SK-N-SH (cell line): ENCODE measurements at regions not wholly inside any gene's neighbourhood (a gene's known extent, or its start where the extent isn't known, plus 50 kb on each side); places are given as distances from the start of the nearest gene placed in this dataset.

Experiments used
- CTCF ChIA-PET: fragments of 300-600, 350-600 bp; formaldehyde crosslinking; extraction: SDS; loops from one replicate; lab custom pipeline; 2021; lab: Yijun Ruan, JAX
- POLR2A ChIA-PET: fragments of 350-600 bp; sonication (Branson Sonifier 250); formaldehyde crosslinking; extraction: SDS; loops from one replicate; lab custom pipeline; 2020; ENCODE audit warnings: antibody characterized with exemption, inconsistent platforms; lab: Yijun Ruan, JAX
- DNase-seq: peaks from one replicate; pipeline ENCODE4 v3.0.0; 2012
- H2AFZ ChIP-seq: fragments of 200-600 bp; sonication (generic); 2 replicates; pipeline ENCODE4 v1.8.1; 2016; ENCODE audit warnings: antibody characterized with exemption, mild to moderate bottlenecking, low read depth
- H3F3A ChIP-seq: fragments of 200-600 bp; sonication (generic); replicated peaks from 2 replicates; pipeline ENCODE3; 2016; ENCODE audit warnings: antibody characterized with exemption, mild to moderate bottlenecking; ENCODE audit not compliant: insufficient read depth
- H3K27ac ChIP-seq, 2 experiments: fragments of 200-500 bp in 1 of 2; fragments of 200-600 bp in 1 of 2; sonication (Bioruptor generic) in 1 of 2; sonication (generic), shearing (Covaris generic) in 1 of 2; 2 replicates each; pipeline versions ENCODE4 v1.5.1 to v1.6.1; 2014 to 2016; ENCODE audit warnings: low read depth in 2 of 2, inconsistent platforms in 1 of 2, low read length in 1 of 2, mild to moderate bottlenecking in 1 of 2, mixed read lengths in 1 of 2
- H3K27me3 ChIP-seq: fragments of 200-600 bp; sonication (generic), shearing (Covaris generic); 2 replicates; pipeline ENCODE4 v1.6.1; 2016; ENCODE audit warnings: mixed run types; ENCODE audit not compliant: insufficient read depth
- H3K36me3 ChIP-seq, 2 experiments: fragments of 200-500 bp in 1 of 2; fragments of 200-600 bp in 1 of 2; sonication (Bioruptor generic) in 1 of 2; sonication (generic) in 1 of 2; replicated peaks in 1 of 2; 2 replicates each; pipeline versions ENCODE3 to v1.5.1; 2014 to 2016; ENCODE audit warnings: low read length in 1 of 2, mild to moderate bottlenecking in 1 of 2; ENCODE audit not compliant: insufficient read depth in 2 of 2, control insufficient read depth in 1 of 2
- H3K4me1 ChIP-seq, 2 experiments: fragments of 200-500 bp in 1 of 2; fragments of 200-600 bp in 1 of 2; sonication (Bioruptor generic) in 1 of 2; sonication (generic), shearing (Covaris generic) in 1 of 2; 2 replicates each; pipeline versions ENCODE4 v1.5.1 to v1.6.1; 2014 to 2016; ENCODE audit warnings: low read depth in 1 of 2, low read length in 1 of 2, mixed run types in 1 of 2; ENCODE audit not compliant: insufficient read depth in 2 of 2, control insufficient read depth in 1 of 2
- H3K4me2 ChIP-seq: fragments of 200-600 bp; sonication (generic), shearing (Covaris generic); 2 replicates; pipeline ENCODE4 v1.6.1; 2017; ENCODE audit warnings: mixed run types
- H3K4me3 ChIP-seq, 2 experiments: fragments of 200-500 bp in 1 of 2; fragments of 200-600 bp in 1 of 2; sonication (Bioruptor generic) in 1 of 2; sonication (generic), shearing (Covaris generic) in 1 of 2; 2 replicates each; pipeline versions ENCODE4 v1.5.1 to v1.8.1; 2014 to 2016; ENCODE audit warnings: low read depth in 2 of 2, inconsistent platforms in 1 of 2, low read length in 1 of 2, mild to moderate bottlenecking in 1 of 2, mixed read lengths in 1 of 2, moderate library complexity in 1 of 2
- H3K79me2 ChIP-seq: fragments of 200-600 bp; sonication (generic); 2 replicates; pipeline ENCODE4 v1.8.1; 2017; ENCODE audit warnings: mild to moderate bottlenecking; ENCODE audit not compliant: insufficient read depth
- H3K9ac ChIP-seq: fragments of 200-600 bp; sonication (generic); 2 replicates; pipeline ENCODE4 v1.6.1; 2017; ENCODE audit warnings: mixed run types
- H3K9me2 ChIP-seq: fragments of 200-600 bp; sonication (generic); 2 replicates; pipeline ENCODE4 v1.6.1; 2017; ENCODE audit warnings: mixed run types
- H3K9me3 ChIP-seq: fragments of 200-600 bp; sonication (generic); 2 replicates; pipeline ENCODE4 v1.6.1; 2017; ENCODE audit warnings: mixed run types, mild to moderate bottlenecking, moderate library complexity
- H4K20me1 ChIP-seq: fragments of 200-600 bp; sonication (generic); 2 replicates; pipeline ENCODE4 v1.6.1; 2017; ENCODE audit warnings: mild to moderate bottlenecking, mixed run types; ENCODE audit not compliant: insufficient read depth
- CTCF ChIP-seq: fragments of 200-600 bp; sonication (generic); IDR thresholded peaks from 2 replicates; pipeline ENCODE4 v1.6.1; 2017; ENCODE audit warnings: antibody characterized with exemption, mild to moderate bottlenecking, moderate library complexity
- ELF1 ChIP-seq: IDR thresholded peaks from 2 replicates; pipeline ENCODE4 v1.4.0; 2012
- EP300 ChIP-seq, 2 experiments: IDR thresholded peaks; 2 replicates each; pipeline versions ENCODE4 v1.4.0 to v1.6.1; 2012; ENCODE audit warnings: borderline replicate concordance in 1 of 2, low read depth in 1 of 2, low read length in 1 of 2
- EZH2phosphoT487 ChIP-seq: fragments of 200-600 bp; sonication (generic); IDR thresholded peaks from 2 replicates; pipeline ENCODE4 v1.6.1; 2017; ENCODE audit warnings: low read depth, mixed run types, mild to moderate bottlenecking, antibody characterized with exemption, moderate library complexity, borderline replicate concordance
- FOXJ3 ChIP-seq: sonication (generic); formaldehyde crosslinking; IDR thresholded peaks from 2 replicates; pipeline ENCODE4 v1.5.1; 2020; ENCODE audit warnings: mild to moderate bottlenecking, missing genetic modification reagents
- FOXM1 ChIP-seq: IDR thresholded peaks from 2 replicates; pipeline ENCODE4 v1.4.0; 2012; ENCODE audit warnings: low read depth, mild to moderate bottlenecking
- GABPA ChIP-seq: IDR thresholded peaks from 2 replicates; pipeline ENCODE4 v1.4.0; 2012; ENCODE audit warnings: low read depth, mild to moderate bottlenecking
- GATA2 ChIP-seq: sonication (generic); formaldehyde crosslinking; IDR thresholded peaks from 2 replicates; pipeline ENCODE4 v1.5.0; 2020; ENCODE audit warnings: mild to moderate bottlenecking, missing genetic modification reagents
- JUND ChIP-seq: IDR thresholded peaks from 2 replicates; pipeline ENCODE4 v1.4.0; 2012
- MEF2A ChIP-seq: IDR thresholded peaks from 2 replicates; pipeline ENCODE4 v1.4.0; 2012; ENCODE audit warnings: low read depth, borderline replicate concordance
- MXI1 ChIP-seq: IDR thresholded peaks from 2 replicates; pipeline ENCODE4 v1.6.1; 2012; ENCODE audit warnings: mild to moderate bottlenecking, low read depth, low read length, improper control_type of control experiment
- NRF1 ChIP-seq: IDR thresholded peaks from 2 replicates; pipeline ENCODE4 v1.6.1; 2012; ENCODE audit warnings: low read depth, mild to moderate bottlenecking, low read length
- PBX3 ChIP-seq: IDR thresholded peaks from 2 replicates; pipeline ENCODE4; 2012
- POLR2AphosphoS5 ChIP-seq: IDR thresholded peaks from 2 replicates; pipeline ENCODE4 v1.6.1; 2012; ENCODE audit warnings: low read depth, low read length
- RAD21 ChIP-seq: IDR thresholded peaks from 2 replicates; pipeline ENCODE4 v1.6.1; 2012; ENCODE audit warnings: mild to moderate bottlenecking, low read length
- RFX5 ChIP-seq: IDR thresholded peaks from 2 replicates; pipeline ENCODE4 v1.6.1; 2012; ENCODE audit warnings: mild to moderate bottlenecking, improper control_type of control experiment, low read length
- TCF12 ChIP-seq: IDR thresholded peaks from 2 replicates; pipeline ENCODE4 v1.4.0; 2012
- TEAD4 ChIP-seq: IDR thresholded peaks from 2 replicates; pipeline ENCODE4 v1.4.0; 2012; ENCODE audit warnings: mild to moderate bottlenecking, borderline replicate concordance; ENCODE audit not compliant: insufficient read depth
- USF1 ChIP-seq: IDR thresholded peaks from 2 replicates; pipeline ENCODE4 v1.4.0; 2012; ENCODE audit warnings: low read depth, borderline replicate concordance
- WGBS: methylation state at CpG from one replicate; pipeline ENCODE4 v1.1.6; 2017; ENCODE audit warnings: low lambda C conversion rate; 5-methylcytosine and 5-hydroxymethylcytosine counted together

DNA sequence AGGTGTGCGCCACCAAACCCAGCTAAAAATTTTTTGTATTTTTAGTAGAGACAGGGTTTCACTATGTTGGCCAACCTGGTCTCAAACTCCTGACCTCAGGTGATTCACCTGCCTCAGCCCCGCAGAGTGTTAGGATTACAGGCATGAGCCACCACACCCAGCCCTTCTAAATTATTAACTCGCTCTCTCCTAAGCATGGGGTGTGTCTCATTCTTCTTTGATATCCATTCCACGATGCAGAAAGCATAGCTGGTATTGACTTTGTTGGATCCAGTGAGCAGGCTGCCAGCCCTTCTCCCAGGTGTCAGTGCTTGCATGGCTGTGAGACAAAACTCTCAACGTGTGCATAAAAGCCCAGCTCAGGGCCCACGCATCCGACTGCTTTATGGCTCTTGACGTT is 254.1 kb upstream of the PFKP start:
- no peaks in the 10 kb centered on the region for H3K4me1 ChIP-seq
- no peaks in the 10 kb centered on the region for H3K9me3 ChIP-seq
- H3K9ac ChIP-seq = no peak overlapping the region
- ChIA-PET POLR2A (no interaction called here), CTCF (no interaction called here)
- H3K27ac ChIP-seq = no peak overlapping the region
- no peak for DNase-seq
- H3K27me3 ChIP-seq = no peaks in the 10 kb centered on the region
- no peak overlapping the region for H2AFZ ChIP-seq
- WGBS = 46% methylated on average over 8 of the region's 8 CpGs
- no peaks in the 10 kb centered on the region for H3K9me2 ChIP-seq
- H3F3A ChIP-seq = no peaks in the 10 kb centered on the region
- no peak overlapping the region for H3K4me2 ChIP-seq
- H3K79me2 ChIP-seq = no peaks in the 10 kb centered on the region
- TF ChIP-seq ELF1 (no peak), CTCF (no peak), TEAD4 (no peak), EZH2phosphoT487 (no peak), PBX3 (no peak), MEF2A (no peak), GABPA (no peak), FOXJ3 (CRISPR knock-in tag) (no peak), JUND (no peak), USF1 (no peak), GATA2 (CRISPR knock-in tag) (no peak), TCF12 (no peak), RAD21 (no peak), POLR2AphosphoS5 (no peak), RFX5 (no peak), NRF1 (no peak), FOXM1 (no peak), EP300 (IDR thresholded peaks at IDR 0.05; ENCODE audit: borderline replicate concordance in 1 of 2, low read depth in 1 of 2, low read length in 1 of 2) (no peak), MXI1 (no peak)
- TF ChIP-seq, all 33 proteins: peak for 0
- no peak overlapping the region for H3K4me3 ChIP-seq
- no peaks in the 10 kb centered on the region for H3K36me3 ChIP-seq
- H4K20me1 ChIP-seq = no peaks in the 10 kb centered on the region
